HG02885 (cell line): ENCODE measurements at regions not wholly inside any gene's neighbourhood (a gene's known extent, or its start where the extent isn't known, plus 50 kb on each side); places are given as distances from the start of the nearest gene placed in this dataset.
A peak's percentile ranks its signal among the peaks of the same experiment; 100 is the strongest.

Experiments used
- ATAC-seq: cut with Tn5 transposase; IDR thresholded peaks from one replicate; pipeline ENCODE4 v1.9.1; 2021; ENCODE audit warnings: mild to moderate bottlenecking; ENCODE audit not compliant: unreplicated experiment, poor library complexity

DNA sequence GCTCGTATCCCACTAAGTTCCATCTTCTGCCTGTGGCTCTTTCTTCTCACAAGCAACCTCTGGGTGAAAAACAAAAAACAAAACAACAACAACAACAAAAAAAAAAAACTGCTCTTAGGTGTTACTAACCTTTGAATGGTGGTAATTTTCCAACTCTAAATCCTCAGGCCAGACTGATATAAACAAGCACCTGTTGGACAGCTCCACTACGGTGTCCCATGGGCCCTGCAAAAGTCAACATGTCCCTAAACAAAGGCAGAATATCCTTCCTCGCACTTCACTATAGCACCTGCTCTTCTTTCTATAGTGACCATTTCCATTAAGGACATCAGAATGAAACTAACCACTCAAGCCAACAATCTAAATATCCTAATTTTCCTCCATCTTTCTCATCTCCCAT, 54.6 kb upstream of the PARM1 start:
- no peak for ATAC-seq

DNA sequence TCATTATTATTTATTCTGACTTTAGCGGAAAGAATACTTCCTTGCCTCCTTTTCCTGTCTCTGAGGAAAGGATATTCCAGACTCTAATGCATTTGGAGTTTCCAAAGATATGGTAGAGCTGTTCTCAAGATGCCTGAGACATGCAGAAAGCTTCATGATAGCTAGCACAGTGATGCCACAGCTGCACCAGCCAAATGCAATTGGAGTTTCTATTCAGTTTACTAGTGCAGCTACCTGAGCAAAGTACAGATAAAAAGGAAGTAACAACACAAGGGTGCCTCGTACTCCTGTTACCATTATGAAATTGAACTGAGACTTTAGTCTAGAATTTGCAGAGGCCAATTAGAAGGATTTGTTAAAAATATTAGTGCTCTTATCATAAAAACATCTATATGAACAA, 57.5 kb upstream of the PARM1 start:
- ATAC-seq: no peak

- ATAC-seq: peak; percentile 59
Observed at GRCh38 chr4:74874753-74875367, 58.1 kb upstream of the PARM1 start.

GRCh38 chr4:74873545-74874301, 59.2 kb upstream of the PARM1 start:
- peak; percentile 92 for ATAC-seq

DNA sequence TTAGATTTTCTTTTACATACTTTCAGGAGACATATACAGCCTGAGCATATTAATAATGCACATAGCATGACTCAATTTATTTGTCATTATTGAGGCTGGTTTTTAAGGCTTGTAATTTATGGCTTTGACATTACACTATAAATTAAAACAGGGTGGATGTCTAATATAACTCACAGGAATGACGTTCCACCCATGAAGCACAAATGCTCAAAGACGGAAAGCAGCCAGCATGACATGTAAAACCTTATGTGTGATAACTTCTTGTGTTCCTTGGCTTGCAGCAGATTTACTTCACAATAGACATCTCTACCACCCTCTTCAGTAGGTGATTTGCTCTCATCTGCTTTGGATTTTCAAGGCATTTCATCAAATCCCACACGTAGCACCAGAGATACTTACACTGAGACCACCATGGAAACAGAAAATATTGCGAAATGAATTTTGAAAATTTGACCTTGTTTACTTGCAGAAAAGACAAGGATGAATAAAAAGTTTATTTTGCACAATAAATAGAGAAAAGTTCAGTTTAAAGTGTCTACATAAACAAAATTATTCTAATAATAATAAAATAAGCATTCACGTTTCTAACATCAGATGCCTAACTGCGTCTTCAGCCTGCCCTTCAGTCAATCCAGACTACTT, 64.7 kb upstream of the BTC start:
- no peak for ATAC-seq

DNA sequence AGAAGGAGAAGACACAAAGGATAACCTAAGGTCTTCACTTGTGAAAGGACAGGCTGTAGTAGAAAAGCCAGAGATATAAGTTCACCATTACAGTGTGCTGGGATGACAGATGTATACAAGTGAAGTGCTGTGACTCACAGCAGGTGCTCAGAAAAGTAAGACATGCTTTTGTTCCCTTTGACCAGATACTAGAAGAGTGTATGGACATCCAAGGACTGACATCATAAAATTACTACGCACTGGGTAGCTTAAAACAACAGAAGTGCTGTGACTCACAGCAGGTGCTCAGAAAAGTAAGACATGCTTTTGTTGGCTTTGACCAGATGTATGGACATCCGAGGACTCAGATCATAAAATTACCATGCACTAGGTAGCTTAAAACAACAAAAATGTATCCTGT, 61.6 kb upstream of the BTC start:
- ATAC-seq: no peak

GRCh38 chr4:74848774-74849173, 54.5 kb upstream of the BTC start:
- ATAC-seq: no peak

- ATAC-seq: no peak
Observed at GRCh38 chr4:74845834-74846233, 51.5 kb upstream of the BTC start.
